ENCODE measurements at regions not wholly inside any gene's neighbourhood (a gene's known extent, or its start where the extent isn't known, plus 50 kb on each side); places are given as distances from the start of the nearest gene placed in this dataset.

DNA sequence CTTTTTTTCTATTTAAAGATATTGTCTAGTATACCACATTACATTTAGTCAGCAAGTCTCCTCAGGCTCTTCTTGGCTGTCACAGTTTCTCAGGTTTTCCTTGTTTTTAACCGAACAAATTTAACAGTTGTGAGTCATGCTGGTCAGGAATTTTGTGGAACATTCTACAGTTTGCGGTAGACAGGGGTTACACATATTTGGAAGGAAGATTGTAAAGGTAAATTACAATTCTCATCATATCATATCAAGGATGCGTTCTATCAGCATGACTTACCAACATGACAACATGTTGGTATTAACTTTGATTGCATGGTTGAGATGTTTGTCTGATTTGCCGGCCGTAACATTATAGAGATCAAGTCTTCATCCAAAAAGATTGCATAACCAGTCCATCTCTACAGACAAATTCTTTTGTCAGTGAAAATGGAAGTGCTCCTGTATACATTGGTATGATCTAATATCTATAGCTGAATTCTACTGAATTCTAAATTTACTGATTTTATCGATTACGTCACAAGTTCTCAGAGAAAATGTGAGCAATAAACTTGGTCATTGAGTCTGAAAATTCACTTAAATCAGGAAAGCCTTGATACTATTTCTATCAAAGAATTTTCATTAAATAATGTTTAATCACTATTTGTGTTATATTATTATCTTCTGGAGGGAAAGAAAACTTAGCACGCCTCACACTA lies 664.4 kb upstream of the SLC8A1 start:
- Histone ChIP-seq H3K4me3 (no peak overlapping the region), H3K27ac (no peak overlapping the region)

DNA sequence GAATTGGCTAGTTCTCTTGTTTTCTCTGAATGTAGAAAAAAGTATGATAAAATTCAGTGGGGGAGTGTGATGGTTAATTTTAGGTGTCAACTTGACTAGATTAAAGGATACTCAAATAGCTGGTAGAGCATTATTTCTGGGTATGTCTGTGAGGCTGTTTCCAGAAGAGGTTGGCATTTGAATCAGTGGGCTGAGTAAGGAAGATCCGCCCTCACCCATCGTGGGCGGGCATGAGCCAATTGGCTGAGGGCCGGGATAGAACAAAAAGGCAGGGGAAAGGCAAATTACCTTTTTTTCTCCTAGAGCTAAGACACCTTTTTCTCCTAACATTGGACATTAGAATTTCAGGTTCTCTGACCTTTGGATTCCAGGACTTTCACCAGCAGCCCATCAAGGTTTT lies 667.6 kb upstream of the SLC8A1 start:
- H3K4me3 ChIP-seq: no peak overlapping the region
- no peak overlapping the region for H3K27ac ChIP-seq

DNA sequence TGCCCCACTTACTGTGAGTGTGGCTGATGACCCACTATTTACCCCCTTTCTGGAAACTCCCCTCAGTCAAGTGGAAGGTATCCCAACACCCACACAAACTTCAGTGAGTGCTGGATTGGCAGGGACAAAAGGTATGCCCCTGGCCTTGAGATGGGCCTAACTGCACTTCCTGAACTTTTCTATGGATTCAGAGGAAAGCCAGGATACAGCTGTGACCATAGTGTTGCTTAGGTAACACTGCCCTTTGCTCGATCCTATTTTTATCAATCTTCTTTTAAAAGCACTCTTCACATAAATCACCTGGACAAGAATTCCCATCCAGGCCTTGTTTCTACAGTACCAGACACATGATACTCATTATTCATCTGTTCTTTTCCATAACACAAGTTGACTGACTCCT lies 671.5 kb upstream of the SLC8A1 start:
- Histone ChIP-seq H3K27ac (no peak overlapping the region), H3K4me3 (no peak overlapping the region)

DNA sequence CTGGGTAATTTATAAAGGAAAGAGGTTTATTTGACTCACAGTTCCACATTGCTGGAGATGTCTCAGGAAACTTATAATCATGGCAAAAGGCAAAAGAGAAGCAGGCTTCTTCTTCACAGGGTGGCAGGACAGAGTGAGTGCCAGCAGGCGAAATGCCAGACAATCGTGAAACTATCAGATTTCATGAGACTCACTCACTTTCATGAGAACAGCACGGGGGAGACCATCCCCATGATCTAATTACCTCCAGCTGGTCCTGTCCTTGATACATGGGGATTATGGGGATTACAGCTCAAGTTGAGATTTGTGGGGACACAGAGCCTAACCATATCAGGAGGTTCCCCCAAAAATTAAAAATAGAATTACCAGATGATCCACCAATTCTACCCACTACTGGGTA lies 675.5 kb upstream of the SLC8A1 start:
- H3K27ac ChIP-seq: no peak overlapping the region
- no peak overlapping the region for H3K4me3 ChIP-seq

DNA sequence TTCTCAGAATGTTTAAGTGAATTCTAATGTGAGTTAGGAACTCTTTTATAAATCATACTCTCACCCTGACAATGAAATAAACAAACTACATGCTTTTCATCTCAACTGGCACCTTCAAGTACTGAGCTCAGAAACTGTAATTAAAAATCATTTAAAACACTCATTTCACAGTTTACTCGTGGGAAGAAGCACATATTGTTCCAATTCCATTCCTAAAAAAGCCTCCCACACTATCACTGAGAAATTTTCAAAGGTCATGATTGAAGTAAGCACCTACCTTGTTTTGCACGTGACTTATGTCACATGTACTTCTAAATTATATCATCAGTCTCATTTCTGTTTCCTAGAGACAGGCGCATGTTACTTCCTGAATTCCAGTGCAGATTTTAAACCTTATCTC lies 678.1 kb upstream of the SLC8A1 start:
- no peak overlapping the region for H3K27ac ChIP-seq
- no peak overlapping the region for H3K4me3 ChIP-seq

DNA sequence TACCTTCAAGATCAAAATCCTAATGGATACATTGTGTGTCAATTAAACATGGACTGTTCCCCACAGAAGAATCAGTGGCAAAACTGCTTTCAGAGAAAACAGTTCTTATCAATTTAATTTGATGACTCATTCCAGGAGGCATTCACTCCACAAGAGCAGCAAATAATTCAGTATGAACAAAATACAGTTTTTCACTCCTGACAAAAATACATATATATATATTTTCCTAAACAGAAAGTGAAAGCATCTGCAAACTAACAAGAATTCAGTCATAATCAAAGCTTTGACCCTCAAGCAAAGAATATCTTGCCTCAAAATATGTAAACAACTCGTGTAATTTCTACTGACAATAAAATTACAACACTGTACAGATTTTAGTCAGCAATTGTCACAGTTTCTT lies 685.1 kb upstream of the SLC8A1 start:
- no peak overlapping the region for H3K27ac ChIP-seq
- H3K4me3 ChIP-seq: no peak overlapping the region

DNA sequence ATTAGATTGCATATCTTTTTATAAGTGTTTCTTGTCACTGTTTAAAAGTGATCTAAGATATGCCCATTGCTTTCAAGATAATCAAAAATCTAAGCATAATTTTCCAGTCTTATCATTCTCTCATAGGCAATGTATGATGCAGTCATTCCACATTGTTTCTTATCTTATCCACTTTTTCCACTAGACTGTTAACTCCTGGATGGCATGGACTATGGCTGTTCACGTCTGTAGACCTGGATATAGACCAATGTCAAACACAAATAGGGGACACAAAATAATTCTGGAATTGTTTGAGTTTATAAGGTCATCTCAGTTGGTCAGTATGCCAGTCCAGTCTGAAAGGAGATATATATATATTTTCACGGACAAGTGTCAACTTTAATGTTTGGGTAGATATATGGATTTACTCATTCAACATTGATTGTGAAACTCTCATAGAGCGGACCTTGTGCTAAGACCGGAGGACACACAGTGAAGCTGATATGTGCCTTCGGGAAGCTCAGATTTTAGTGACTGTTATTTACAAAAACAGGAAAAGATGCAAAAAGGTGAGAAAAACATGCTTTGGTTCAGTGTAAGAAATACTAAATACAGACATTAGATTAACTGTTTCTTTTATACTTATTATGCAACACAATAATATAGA lies 689.4 kb upstream of the SLC8A1 start:
- H3K27ac ChIP-seq: no peak overlapping the region

DNA sequence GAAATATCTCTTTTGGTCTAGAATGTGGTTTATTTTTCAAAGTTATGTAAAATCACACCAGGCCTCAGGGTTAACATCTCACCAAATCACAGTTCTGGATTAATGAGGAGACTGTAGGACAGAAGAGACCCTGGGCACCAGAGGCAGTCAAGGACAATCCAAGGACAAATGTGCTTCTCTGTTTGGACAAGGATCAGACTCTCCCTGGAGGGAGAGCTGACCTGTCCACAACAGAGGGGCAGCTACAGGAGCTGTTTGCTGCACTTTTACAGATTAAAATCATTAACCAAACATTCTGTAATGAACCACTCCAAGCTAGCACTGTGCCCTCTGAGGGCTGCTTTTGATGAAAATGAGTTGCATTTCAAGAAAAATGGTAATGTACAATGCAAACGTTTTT lies 690.6 kb upstream of the SLC8A1 start:
- Histone ChIP-seq H3K27ac (no peak overlapping the region), H3K4me3 (no peak overlapping the region)

More for the DNA sequence above, 689.4 kb upstream of the SLC8A1 start:
- H3K4me3 ChIP-seq: no peak overlapping the region

DNA sequence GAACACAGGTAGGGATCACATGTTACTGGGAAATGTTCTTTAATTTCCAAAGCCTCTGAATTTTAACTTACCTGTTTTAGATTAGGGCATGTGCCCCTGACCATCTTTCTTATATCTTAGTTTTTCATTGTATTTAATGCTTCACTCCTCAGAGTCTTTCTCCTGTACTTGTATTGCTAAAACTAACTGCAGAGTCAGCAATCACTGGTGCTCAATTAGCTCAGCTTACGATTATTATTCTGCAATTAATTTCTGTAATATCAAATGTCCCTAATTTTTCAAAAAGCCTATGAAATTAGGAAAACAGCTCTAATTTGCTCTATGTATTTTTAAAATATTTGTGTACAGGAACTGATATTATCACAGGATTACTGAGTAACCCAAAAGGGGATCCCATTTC lies 693.2 kb upstream of the SLC8A1 start:
- H3K4me3 ChIP-seq: no peak overlapping the region
- H3K27ac ChIP-seq: no peak overlapping the region

DNA sequence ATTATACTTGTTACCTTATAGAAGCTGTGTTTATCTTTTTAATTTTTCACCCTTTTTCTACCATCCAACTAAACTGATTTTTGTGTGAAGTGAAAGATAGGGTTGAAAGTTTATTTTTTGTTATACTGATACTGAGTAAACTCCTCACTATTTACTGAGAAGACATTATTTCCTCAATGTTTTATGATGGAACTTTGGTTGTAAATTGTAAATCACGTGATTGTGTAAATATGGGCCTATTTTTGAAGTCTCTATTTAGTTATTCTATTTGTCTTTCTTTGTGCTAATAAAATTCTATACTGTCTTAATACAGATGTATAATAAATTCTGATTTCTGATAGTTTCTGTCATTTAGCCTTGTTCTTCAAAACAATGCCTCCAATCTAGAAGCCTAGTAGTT lies 697.2 kb upstream of the SLC8A1 start:
- Histone ChIP-seq H3K4me3 (no peak overlapping the region), H3K27ac (no peak overlapping the region)

DNA sequence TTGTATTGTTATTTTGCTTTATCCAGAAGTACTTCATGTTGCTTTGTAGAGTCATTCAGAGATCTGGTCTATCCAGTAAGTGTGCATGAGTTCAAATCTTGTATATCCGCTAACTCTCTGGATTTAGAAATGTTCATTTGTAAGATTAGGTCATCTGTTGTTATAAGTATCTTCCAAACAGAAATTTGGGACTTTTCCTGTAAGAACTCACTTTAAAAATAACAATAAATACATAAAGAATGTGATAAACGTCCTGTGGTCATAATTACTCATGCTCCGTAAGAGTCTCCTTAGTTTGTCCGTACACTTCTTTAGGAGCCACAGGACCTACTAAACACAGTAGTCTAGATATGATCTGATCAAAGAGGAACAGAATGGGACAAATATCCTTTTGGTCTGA lies 699.9 kb upstream of the SLC8A1 start:
- H3K4me3 ChIP-seq: no peak overlapping the region
- H3K27ac ChIP-seq: no peak overlapping the region

DNA sequence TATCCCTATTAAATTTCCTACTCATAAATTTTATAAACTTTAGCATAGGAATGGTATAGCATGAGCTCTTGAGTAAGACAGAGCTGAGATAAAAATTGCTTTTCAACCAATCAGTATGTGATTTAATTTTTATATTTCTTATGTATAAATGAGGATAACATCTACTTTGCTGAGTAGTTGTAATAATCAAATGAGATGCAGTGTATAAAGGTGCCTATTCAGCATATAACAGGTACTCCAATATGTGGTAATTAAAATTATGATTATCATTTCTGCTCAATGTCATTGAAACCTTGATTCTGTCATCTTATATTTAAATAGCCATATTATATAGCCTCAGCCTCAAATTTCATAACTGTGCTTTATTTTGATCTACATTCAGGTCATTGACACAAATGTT lies 700.4 kb upstream of the SLC8A1 start:
- Histone ChIP-seq H3K4me3 (no peak overlapping the region), H3K27ac (no peak overlapping the region)

DNA sequence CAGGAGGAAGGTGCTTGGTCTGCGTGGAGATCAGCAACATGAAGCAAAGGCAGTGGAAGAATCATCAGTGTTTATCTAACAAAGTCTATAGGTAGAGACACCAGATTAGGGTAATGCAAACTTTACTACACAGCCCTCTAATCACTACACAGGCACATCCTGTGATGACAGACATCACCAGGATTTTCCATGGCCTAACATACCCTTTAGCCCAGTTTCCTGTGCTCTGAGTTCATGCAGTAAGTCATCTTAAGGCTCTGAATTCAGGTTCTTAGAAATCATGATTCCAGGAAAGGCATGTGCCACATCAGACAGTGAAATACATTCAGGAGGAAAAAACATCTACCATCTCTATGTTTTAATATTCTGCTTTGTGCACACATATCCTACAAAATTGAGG lies 708.5 kb upstream of the SLC8A1 start:
- Histone ChIP-seq H3K4me3 (no peak overlapping the region), H3K27ac (no peak overlapping the region)

DNA sequence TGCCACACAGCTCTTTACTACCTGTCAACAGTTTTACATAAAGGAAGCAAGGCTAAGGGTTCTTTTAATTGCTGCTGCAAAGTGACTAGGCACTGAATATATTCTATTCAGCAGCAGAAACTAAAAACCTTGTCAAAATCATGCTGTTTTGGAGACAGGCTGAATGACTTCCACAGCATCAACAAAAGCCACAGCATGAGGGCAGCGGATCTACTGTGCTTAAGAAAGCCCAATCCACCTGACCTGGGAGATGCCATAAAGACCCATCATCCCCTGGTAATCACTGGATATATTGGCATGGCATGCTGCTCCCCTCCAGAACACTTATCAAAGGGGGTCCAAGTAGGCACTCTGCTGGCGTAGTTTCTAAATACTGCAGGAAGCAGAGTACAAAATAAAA lies 715.1 kb upstream of the SLC8A1 start:
- Histone ChIP-seq H3K27ac (no peak overlapping the region), H3K4me3 (no peak overlapping the region)

DNA sequence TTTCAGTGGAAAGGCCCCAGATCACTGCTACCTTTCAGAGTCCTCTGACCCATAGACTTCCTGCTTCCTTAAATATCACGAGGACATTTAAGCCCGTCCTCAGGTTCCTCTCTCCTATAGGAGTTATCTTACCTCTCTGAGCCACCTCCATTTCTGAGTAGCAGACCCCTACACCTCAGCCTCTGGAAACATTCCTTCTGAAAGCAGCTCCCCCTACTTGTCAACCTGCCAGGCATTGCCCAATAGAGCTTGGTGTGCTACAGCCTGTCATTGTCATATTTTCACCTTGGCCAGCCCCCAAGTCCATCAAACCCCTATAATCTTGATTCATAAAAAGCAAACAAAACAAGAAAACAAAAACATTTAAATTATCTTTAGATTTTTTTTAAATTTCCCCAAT lies 717.9 kb upstream of the SLC8A1 start:
- Histone ChIP-seq H3K4me3 (no peak overlapping the region), H3K27ac (no peak overlapping the region)

DNA sequence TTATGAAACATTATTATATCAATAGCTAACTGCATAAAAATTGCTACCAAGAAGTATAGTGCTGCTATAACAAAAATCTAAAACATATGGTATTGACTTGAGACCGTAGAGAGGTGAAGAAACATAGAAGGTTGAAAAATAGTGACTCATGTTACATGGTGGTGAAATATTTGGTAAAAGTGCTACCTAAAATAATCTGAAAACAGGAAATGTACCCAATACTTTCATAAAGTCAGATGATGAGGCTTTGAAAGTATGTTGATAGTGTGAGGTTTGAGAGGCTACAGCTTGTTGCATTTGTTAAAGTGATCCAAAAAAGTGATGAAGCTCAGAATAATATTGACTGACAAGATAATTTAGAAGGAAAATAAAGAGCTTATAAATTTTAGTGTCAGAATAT lies 718.7 kb upstream of the SLC8A1 start:
- H3K27ac ChIP-seq: no peak overlapping the region
- no peak overlapping the region for H3K4me3 ChIP-seq

DNA sequence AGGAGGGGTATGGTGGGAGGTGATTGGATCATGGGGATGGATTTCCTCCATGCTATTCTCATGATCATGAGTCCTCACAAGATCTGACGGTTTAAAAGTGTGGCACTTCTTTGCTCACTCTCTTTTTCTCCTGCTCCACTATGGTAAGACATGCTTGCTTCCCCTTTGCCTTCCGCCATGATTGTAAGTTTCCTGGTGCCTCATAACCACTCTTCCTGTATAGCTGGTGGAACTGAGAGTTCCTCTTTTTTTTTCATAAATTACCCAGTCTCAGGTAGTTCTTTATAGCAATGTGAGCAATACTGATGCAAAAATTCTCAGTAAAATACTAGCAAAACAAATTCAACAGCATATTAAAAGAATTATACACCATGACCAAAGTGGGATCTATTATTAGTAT lies 728.5 kb upstream of the SLC8A1 start:
- Histone ChIP-seq H3K27ac (no peak overlapping the region), H3K4me3 (no peak overlapping the region)

DNA sequence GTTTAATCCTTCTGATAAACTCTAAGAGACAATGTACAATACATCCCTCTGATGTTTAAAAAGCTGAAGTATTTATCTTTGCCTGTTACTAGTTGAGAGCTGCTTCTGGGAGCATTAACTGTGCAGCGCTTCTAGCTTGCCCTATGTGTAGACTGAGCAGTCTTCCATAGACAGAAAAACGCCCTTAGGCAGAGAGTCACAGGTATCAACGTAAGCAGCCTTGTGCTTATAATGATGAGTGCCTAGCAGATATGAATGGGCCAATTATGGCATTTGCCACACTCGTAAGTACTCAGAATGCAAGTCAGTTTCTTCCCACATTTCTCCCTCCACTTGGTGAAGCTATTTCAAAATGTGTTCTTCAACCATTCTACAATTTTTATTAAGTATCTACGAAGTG lies 731.1 kb upstream of the SLC8A1 start:
- Histone ChIP-seq H3K4me3 (no peak overlapping the region), H3K27ac (no peak overlapping the region)

DNA sequence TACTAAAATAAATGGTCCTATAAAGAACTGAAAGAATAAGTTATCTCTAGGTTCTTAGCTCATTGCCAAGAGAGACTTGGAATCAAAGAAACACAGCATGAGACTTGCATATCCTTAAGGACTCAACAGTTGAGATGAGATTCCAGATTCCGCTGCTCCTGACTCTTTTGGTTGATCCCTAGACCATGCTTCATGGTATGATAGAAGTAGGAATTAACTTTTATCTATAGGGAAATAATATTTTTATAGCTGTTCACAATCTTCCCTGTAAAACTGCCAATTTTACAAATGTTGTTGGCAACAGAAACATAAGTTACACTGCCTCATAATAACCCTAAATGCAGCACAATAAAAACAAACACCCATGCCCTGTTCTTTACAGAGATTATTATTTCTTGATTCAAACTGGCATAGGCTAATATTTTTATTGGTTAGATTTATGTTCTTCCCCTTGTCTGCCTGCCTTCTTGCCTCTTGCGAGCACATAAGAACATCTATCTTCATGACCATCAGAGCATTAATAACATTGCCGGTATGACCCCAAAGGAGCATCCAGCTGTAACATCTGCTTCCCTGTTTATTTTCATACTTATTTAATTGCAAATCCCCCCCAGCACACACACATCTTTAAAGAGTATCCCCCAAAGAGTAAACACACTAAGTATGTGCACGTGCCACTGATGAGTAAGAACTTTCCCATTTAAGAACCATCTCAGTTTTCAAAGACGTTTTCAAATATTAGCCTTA lies 735.7 kb upstream of the SLC8A1 start:
- H3K4me3 ChIP-seq: no peak overlapping the region
- no peak overlapping the region for H3K27ac ChIP-seq

DNA sequence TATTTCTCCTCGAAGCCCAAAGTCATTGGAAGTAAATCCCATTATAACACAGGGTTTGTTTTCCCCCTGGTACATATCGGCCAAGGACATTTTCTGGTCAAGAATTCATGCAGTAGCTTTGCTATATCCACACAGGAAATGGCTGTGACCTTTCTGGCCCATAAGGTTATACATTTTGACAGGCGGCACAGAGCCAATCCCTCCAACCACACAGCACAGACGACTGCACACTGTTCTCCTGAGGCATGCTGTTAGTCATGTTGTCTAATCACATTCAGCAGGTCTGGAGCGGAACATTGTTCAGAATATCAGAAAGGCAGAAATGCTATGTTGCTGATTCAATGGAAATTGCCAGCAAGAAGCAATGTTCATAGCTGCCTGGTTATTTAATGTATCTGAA lies 742.3 kb upstream of the SLC8A1 start:
- H3K4me3 ChIP-seq: no peak overlapping the region
- H3K27ac ChIP-seq: no peak overlapping the region

DNA sequence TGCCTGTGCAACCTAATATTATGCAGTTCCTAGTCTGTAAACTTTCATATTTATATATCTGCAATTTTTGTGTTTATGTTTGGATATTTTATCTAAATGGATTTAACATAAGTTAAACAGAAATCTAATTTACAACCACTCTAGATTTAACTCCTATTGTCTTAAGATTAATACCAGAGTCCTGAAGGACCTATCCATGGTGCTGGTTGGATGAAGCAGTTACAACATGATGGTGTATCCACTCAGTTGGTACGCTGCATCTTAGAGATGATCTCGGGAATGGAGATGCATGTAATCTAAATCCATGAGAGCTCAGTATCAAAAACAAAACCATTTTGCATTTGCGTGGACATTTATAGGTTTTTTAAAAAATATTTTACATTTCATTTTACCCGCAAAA lies 745.9 kb upstream of the SLC8A1 start:
- no peak overlapping the region for H3K27ac ChIP-seq
- no peak overlapping the region for H3K4me3 ChIP-seq

All from skin epidermis (tissue), 12 donors.